Adrenal gland (tissue), 9 donors: ENCODE measurements at regions not wholly inside any gene's neighbourhood (a gene's known extent, or its start where the extent isn't known, plus 50 kb on each side); places are given as distances from the start of the nearest gene placed in this dataset.

Source experiments
- DNase-seq, 7 donors: peaks; one replicate each; pipeline ENCODE4 v3.0.0-alpha.2; 2019 to 2020
- H3K27ac ChIP-seq, 5 donors: fragments of 200-600 bp; sonication (generic) in 4 of 5; 1 replicate in 3 of 5; 2 replicates in 2 of 5; pipeline versions ENCODE4 v1.5.1 to v1.8.0; 2016 to 2020; ENCODE audit warnings: mild to moderate bottlenecking in 1 of 5
- H3K27me3 ChIP-seq: fragments of 200-600 bp; 2 replicates; pipeline ENCODE4 v1.8.0; 2021
- H3K36me3 ChIP-seq, 2 donors: fragments of 200-600 bp; replicated peaks in 1 of 2; 1 replicate in 1 of 2; 2 replicates in 1 of 2; pipeline versions ENCODE4 v1.5.1 to v1.8.0; 2018 to 2022
- H3K4me1 ChIP-seq, 2 donors: fragments of 200-600 bp; replicated peaks in 1 of 2; 1 replicate in 1 of 2; 2 replicates in 1 of 2; pipeline versions ENCODE4 v1.5.1 to v1.8.0; 2018 to 2021
- H3K4me3 ChIP-seq, 4 donors: fragments of 200-600 bp; sonication (generic) in 3 of 4; one replicate each; pipeline ENCODE4 v1.5.1; 2016 to 2018
- H3K9me3 ChIP-seq, 3 donors: fragments of 200-600 bp; sonication (generic) in 1 of 3; replicated peaks in 1 of 3; 1 replicate in 2 of 3; 2 replicates in 1 of 3; pipeline versions ENCODE4 v1.5.1 to v1.8.0; 2016 to 2021
- POLR2A ChIP-seq, 2 donors: fragments of 450-650 bp; IDR thresholded peaks; one replicate each; pipeline ENCODE4 v1.6.1; 2017; ENCODE audit warnings: antibody characterized with exemption in 2 of 2, mild to moderate bottlenecking in 2 of 2, moderate library complexity in 1 of 2
- WGBS, 4 donors: extraction: QIAGEN DNeasy Blood & Tissue Kit in 2 of 4; methylation state at CpG; one replicate each; pipeline versions ENCODE4 v1.1.5 to v1.1.7; 2013 to 2017; 5-methylcytosine and 5-hydroxymethylcytosine counted together
- intact Hi-C, 2 donors: fragments of 100-400 bp; cut with DNase I; formaldehyde crosslinking; loops; one replicate each; pipeline versions ENCODE4 v1.14.1 to v1.15.0; 2022 to 2023
- TF ChIP-seq, protein P1 (sequence below), 6 experiments: fragments of 450-650 bp in 4 of 6; fragments of 200-600 bp in 2 of 6; sonication (generic) in 1 of 6; IDR thresholded peaks; 1 replicate in 5 of 6; 2 replicates in 1 of 6; pipeline versions ENCODE4 v1.5.1 to v1.8.0; 2016 to 2021; ENCODE audit warnings: antibody characterized with exemption in 6 of 6, mild to moderate bottlenecking in 2 of 6, moderate library complexity in 1 of 6
- donor health status: healthy with polysubstance abuse.
- donor health status: Bipolar disorder and iron deficiency.
- donor health status: DM: yes; HTN: yes; CAD: no.
- donor health status: DM: no; HTN: no; CAD: no.
- donor health status: DM: no; HTN: no; CAD: no.

DNA sequence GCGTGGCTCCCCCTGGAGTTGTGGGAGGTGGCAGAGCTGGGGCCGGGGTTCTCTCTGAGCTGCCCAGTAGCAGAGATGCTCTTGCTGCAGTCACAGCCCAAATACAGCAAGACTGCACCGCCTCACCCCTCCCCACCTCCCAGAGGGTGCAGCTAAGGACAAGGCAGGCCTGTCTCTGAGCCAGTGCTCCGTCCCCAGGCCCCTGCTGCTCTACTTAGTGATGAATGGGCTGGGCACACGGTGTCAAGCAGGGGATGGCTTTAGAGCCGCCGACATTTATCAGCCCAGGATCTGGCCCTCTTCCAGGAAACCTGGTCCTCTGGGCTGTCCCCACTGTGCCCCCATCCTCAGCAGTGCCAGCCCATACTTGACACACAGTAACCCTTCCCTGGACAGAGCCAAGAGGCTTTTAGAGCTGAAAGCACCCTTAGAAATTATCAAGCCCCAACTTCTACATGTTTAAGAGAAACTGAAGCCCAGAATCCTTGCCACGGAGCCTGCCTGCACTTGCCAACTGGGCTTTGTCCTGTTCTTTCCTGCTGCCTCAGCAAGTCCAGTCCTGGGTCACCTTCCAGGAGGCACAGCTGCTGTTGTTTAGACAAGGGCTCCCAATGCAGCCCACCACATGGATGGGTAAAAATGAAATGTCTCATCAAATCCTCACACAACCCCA lies 137.1 kb upstream of the UNC5B start:
- H3K36me3 ChIP-seq, result no peaks in the 10 kb centered on the region
- TF ChIP-seq, protein P1, sequence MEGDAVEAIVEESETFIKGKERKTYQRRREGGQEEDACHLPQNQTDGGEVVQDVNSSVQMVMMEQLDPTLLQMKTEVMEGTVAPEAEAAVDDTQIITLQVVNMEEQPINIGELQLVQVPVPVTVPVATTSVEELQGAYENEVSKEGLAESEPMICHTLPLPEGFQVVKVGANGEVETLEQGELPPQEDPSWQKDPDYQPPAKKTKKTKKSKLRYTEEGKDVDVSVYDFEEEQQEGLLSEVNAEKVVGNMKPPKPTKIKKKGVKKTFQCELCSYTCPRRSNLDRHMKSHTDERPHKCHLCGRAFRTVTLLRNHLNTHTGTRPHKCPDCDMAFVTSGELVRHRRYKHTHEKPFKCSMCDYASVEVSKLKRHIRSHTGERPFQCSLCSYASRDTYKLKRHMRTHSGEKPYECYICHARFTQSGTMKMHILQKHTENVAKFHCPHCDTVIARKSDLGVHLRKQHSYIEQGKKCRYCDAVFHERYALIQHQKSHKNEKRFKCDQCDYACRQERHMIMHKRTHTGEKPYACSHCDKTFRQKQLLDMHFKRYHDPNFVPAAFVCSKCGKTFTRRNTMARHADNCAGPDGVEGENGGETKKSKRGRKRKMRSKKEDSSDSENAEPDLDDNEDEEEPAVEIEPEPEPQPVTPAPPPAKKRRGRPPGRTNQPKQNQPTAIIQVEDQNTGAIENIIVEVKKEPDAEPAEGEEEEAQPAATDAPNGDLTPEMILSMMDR (IDR thresholded peaks at IDR 0.05), result no peak
- no peak for TF ChIP-seq POLR2A (IDR thresholded peaks at IDR 0.05)
- no peaks in the 10 kb centered on the region for H3K9me3 ChIP-seq
- H3K4me3 ChIP-seq, result no peak overlapping the region
- DNase-seq, result peak in 2 of 7 donors; percentile 3 to 70
- WGBS, 4 donors, result 48 to 64% (median 58%) methylated on average over 5 to 8 of the region's 8 CpGs
- intact Hi-C loops, result no loop called here
- no peaks in the 10 kb centered on the region for H3K4me1 ChIP-seq
- H3K27me3 ChIP-seq, result no peaks in the 10 kb centered on the region
- no peak overlapping the region for H3K27ac ChIP-seq

DNA sequence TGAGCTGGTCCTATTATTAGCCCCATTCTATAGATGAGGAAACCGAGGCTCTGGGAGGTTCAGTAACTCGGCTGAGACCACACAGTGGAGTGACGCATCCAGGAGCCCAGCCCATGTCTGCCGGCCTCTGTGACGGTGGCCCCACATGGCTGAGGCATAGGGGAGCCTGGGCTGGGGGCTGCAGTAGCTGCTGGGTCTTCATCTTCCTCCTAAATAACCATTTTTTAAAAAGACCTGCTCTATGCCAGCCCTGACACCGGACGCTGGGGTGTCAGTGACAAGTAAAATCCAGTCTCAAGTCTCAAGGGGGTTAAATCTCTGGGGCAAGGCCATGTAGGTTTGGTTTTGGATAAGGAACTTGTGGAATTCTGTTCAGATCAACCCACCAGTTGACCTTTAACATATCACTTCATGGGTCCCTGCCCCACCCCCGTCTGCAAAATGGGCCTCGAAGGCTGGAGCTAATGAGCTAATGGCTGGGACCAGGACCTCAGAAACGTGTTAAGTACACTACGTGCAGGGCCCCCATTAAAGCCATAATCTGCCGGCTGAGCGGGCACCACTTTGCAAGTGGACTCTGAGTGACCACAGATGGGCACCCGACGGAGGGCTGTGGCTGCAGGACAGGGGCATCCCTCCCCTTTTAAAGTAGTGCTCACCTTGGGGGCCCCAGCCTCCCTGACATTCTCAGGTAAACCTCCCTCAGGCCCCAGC lies 136.5 kb upstream of the UNC5B start:
- intact Hi-C loops, result no loop called here
- Histone ChIP-seq H3K36me3 (no peaks in the 10 kb centered on the region), H3K9me3 (no peaks in the 10 kb centered on the region), H3K27me3 (no peaks in the 10 kb centered on the region), H3K4me3 (no peak overlapping the region), H3K4me1 (no peaks in the 10 kb centered on the region), H3K27ac (no peak overlapping the region)
- TF ChIP-seq, protein P1 (IDR thresholded peaks at IDR 0.05), result no peak
- no peak for TF ChIP-seq POLR2A (IDR thresholded peaks at IDR 0.05)
- 80 to 88% (median 83%) methylated on average over 11 to 15 of the region's 15 CpGs for WGBS, 4 donors
- peak in 3 of 7 donors; percentile 3 to 47 (median 9) for DNase-seq

DNA sequence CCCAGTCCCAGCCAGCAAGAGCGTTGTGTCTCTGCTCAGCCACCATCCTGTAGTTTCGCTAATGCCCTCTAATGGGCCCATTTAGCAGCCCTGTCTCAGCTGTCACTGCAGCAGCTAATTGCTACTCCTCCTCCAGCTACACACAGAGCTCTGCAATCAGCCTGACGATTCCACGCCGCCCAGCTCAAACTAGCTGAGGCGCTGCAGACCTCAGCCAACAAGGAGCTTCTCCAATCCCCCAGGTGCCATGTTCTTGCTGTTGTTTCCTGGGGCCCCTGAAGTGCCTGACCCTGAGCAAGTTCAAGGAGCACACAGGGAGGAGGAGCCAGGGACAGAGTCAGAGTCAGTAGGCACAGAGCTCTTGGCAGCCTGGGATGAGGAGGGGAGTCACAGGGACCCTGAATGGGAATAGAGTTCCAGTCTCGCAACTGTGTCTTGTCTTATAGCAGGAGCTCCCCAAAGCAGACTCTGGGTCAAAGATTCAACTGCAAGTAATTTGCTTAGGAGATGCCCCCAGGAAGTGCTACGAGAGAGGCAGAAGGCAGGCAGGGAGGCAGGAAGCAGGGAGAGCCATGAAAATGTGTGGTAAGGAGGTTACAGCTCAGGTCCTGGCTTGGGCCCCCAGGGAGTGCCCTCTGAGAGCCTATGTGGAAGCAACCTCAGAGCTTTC lies 135.8 kb upstream of the UNC5B start:
- Histone ChIP-seq H3K36me3 (no peaks in the 10 kb centered on the region), H3K9me3 (no peaks in the 10 kb centered on the region), H3K27ac (no peak overlapping the region), H3K4me3 (no peak overlapping the region), H3K27me3 (no peaks in the 10 kb centered on the region), H3K4me1 (no peaks in the 10 kb centered on the region)
- peak in 3 of 7 donors; percentile 1 to 53 (median 9) for DNase-seq
- 72 to 89% (median 86%) methylated on average over 7 to 8 of the region's 8 CpGs for WGBS, 4 donors
- intact Hi-C loops, result no loop called here
- no peak for TF ChIP-seq POLR2A (IDR thresholded peaks at IDR 0.05)
- TF ChIP-seq, protein P1 (IDR thresholded peaks at IDR 0.05), result no peak

DNA sequence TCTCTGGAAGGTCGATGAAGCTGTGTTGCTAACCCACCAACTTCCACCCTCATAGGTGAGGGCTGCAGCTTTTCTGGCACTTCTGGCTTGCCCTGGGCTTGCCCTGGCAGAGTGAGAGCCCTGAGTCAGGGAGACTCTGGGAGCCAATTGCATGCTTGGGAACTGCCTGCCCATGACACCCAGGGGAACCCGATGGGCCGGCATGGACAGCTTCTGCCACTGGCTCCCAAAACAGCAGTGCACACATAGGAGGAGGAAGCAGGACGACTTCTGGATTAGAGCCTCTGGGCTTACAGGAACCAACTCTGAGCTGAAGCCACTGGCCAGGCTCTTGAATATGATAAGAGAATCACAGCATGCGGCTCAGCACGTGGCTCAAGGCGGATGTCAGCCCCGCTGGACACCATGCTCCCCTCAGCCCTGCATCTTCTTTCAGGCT lies 135.2 kb upstream of the UNC5B start:
- intact Hi-C loops, result no loop called here
- TF ChIP-seq POLR2A (IDR thresholded peaks at IDR 0.05), result no peak
- TF ChIP-seq, protein P1 (IDR thresholded peaks at IDR 0.05), result no peak

More for the DNA sequence above, 135.2 kb upstream of the UNC5B start:
- no peak overlapping the region for H3K4me3 ChIP-seq
- H3K9me3 ChIP-seq, result no peaks in the 10 kb centered on the region
- no peak overlapping the region for H3K27ac ChIP-seq
- peak in 4 of 7 donors; percentile 2 to 46 (median 6) for DNase-seq
- no peaks in the 10 kb centered on the region for H3K27me3 ChIP-seq
- no peaks in the 10 kb centered on the region for H3K4me1 ChIP-seq
- 76 to 89% (median 78%) methylated on average over 4 to 8 of the region's 8 CpGs for WGBS, 4 donors
- no peaks in the 10 kb centered on the region for H3K36me3 ChIP-seq
